T47D (cell line): ENCODE measurements at regions not wholly inside any gene's neighbourhood (a gene's known extent, or its start where the extent isn't known, plus 50 kb on each side); places are given as distances from the start of the nearest gene placed in this dataset.
A peak's percentile ranks its signal among the peaks of the same experiment; 100 is the strongest.

Experiments
- DNase-seq, 2 experiments: peaks; one replicate each; pipeline versions ENCODE4 v3.0.0 to v3.0.0-alpha.2; 2011 to 2012; ENCODE audit warnings: low read depth in 1 of 2, low spot score in 1 of 2
- JUND ChIP-seq: IDR thresholded peaks from 2 replicates; pipeline ENCODE4 v1.6.1; 2012; ENCODE audit warnings: low read depth
- in situ Hi-C: cut with HindIII; loops from 2 replicates; pipeline ENCODE4 v1.10.0; 2016; ENCODE audit warnings: low sequenced_read_pairs, low pct_unique_long_range_greater_than_20kb

GRCh38 chr2:147081831-147082230 is 763.0 kb upstream of the ACVR2A start:
- DNase-seq: no peak
- in situ Hi-C loops: no loop called here
- TF ChIP-seq JUND: no peak

GRCh38 chr2:147076634-147077033 is 768.2 kb upstream of the ACVR2A start:
- no peak for DNase-seq
- in situ Hi-C loops: no loop called here
- no peak for TF ChIP-seq JUND

- TF ChIP-seq JUND: no peak
- in situ Hi-C loops: no loop called here
- DNase-seq: no peak
These were observed 776.8 kb upstream of the ACVR2A start for GRCh38 chr2:147068071-147068470.

- no peak for TF ChIP-seq JUND
- in situ Hi-C loops: no loop called here
- no peak for DNase-seq
These were observed 777.7 kb upstream of the ACVR2A start for GRCh38 chr2:147067136-147067535.

GRCh38 chr2:147062073-147062472 is 782.8 kb upstream of the ACVR2A start:
- TF ChIP-seq JUND: no peak
- in situ Hi-C loops: no loop called here

GRCh38 chr2:147061269-147061668 is 783.6 kb upstream of the ACVR2A start:
- no peak for DNase-seq
- TF ChIP-seq JUND: no peak
- in situ Hi-C loops: no loop called here

More at GRCh38 chr2:147062073-147062472, 782.8 kb upstream of the ACVR2A start:
- DNase-seq: no peak

GRCh38 chr2:147057892-147058490 is 786.8 kb upstream of the ACVR2A start:
- no peak for DNase-seq
- in situ Hi-C loops: no loop called here
- no peak for TF ChIP-seq JUND

- in situ Hi-C loops: no loop called here
- no peak for TF ChIP-seq JUND
- DNase-seq: no peak
These were observed 793.0 kb upstream of the ACVR2A start for GRCh38 chr2:147051814-147052213.

GRCh38 chr2:147051248-147051647 is 793.6 kb upstream of the ACVR2A start:
- in situ Hi-C loops: no loop called here
- no peak for TF ChIP-seq JUND
- no peak for DNase-seq

GRCh38 chr2:147049957-147050356 is 794.9 kb upstream of the ACVR2A start:
- DNase-seq: no peak
- TF ChIP-seq JUND: no peak
- in situ Hi-C loops: no loop called here

- TF ChIP-seq JUND: no peak
- no peak for DNase-seq
- in situ Hi-C loops: no loop called here
These were observed 798.4 kb upstream of the ACVR2A start for GRCh38 chr2:147046473-147046872.

- peak in 1 of 2 experiments; percentile 41 for DNase-seq
- in situ Hi-C loops: no loop called here
- TF ChIP-seq JUND: no peak
These were observed 799.7 kb upstream of the ACVR2A start for GRCh38 chr2:147045113-147045512.

GRCh38 chr2:147041121-147041494 is 803.7 kb upstream of the ACVR2A start:
- no peak for TF ChIP-seq JUND
- in situ Hi-C loops: no loop called here
- no peak for DNase-seq

GRCh38 chr2:147040298-147041120 is 804.3 kb upstream of the ACVR2A start:
- TF ChIP-seq JUND: no peak

More at GRCh38 chr2:147040298-147041120, 804.3 kb upstream of the ACVR2A start:
- in situ Hi-C loops: no loop called here
- no peak for DNase-seq
